Neural cell (in vitro differentiated cells): ENCODE measurements at regions not wholly inside any gene's neighbourhood (a gene's known extent, or its start where the extent isn't known, plus 50 kb on each side); places are given as distances from the start of the nearest gene placed in this dataset.

ENCODE experiments used
- H2AFZ ChIP-seq: fragments of 200-600, 300-800 bp; sonication (generic), shearing (Covaris generic); 2 replicates; pipeline ENCODE4 v1.6.0; 2014; ENCODE audit warnings: low read depth, mild to moderate bottlenecking, antibody characterized with exemption, low read length, moderate library complexity
- H3F3A ChIP-seq: fragments of 200-600 bp; shearing (Covaris generic); 2 replicates; pipeline ENCODE4 v1.6.1; 2016; ENCODE audit warnings: mild to moderate bottlenecking, moderate library complexity, mixed read lengths, antibody characterized with exemption, low read length; ENCODE audit not compliant: insufficient read depth, poor library complexity, severe bottlenecking
- H3K27ac ChIP-seq: fragments of 200-600, 300-800 bp; sonication (generic), shearing (Covaris generic); 2 replicates; pipeline ENCODE4 v1.5.1; 2014; ENCODE audit warnings: mild to moderate bottlenecking, low read length, moderate library complexity
- H3K27me3 ChIP-seq: fragments of 300-800, 200-600 bp; sonication (generic), shearing (Covaris generic); 2 replicates; pipeline ENCODE4 v1.6.0; 2014; ENCODE audit warnings: mild to moderate bottlenecking, low read depth, low read length, moderate library complexity; ENCODE audit not compliant: insufficient read depth
- H3K36me3 ChIP-seq: fragments of 300-800, 200-600 bp; sonication (generic), shearing (Covaris generic); 2 replicates; pipeline ENCODE4 v1.5.1; 2014; ENCODE audit warnings: mild to moderate bottlenecking, antibody characterized with exemption, low read length, moderate library complexity; ENCODE audit not compliant: insufficient read depth
- H3K4me2 ChIP-seq: fragments of 300-800, 200-600 bp; sonication (generic), shearing (Covaris generic); 2 replicates; pipeline ENCODE4 v1.6.0; 2014; ENCODE audit warnings: mild to moderate bottlenecking, low read length
- H3K4me3 ChIP-seq: fragments of 300-800, 200-600 bp; sonication (generic), shearing (Covaris generic); 2 replicates; pipeline ENCODE4 v1.5.1; 2014; ENCODE audit warnings: mild to moderate bottlenecking, low read length, moderate library complexity
- H3K79me2 ChIP-seq: fragments of 200-600 bp; shearing (Covaris generic); replicated peaks from 2 replicates; pipeline ENCODE4 v1.6.0; 2014; ENCODE audit warnings: mild to moderate bottlenecking, low read length, moderate library complexity; ENCODE audit not compliant: insufficient read depth
- H3K9ac ChIP-seq: fragments of 300-800, 200-600 bp; sonication (generic), shearing (Covaris generic); 2 replicates; pipeline ENCODE4 v1.6.1; 2016; ENCODE audit warnings: mild to moderate bottlenecking, low read length, mixed read lengths
- H3K9me2 ChIP-seq: fragments of 200-600 bp; shearing (Covaris generic); 2 replicates; pipeline ENCODE4 v1.6.1; 2016; ENCODE audit warnings: mild to moderate bottlenecking, low read length, mixed read lengths; ENCODE audit not compliant: insufficient read depth
- H3K9me3 ChIP-seq: fragments of 200-600, 300-800 bp; sonication (generic), shearing (Covaris generic); 2 replicates; pipeline ENCODE4 v1.6.1; 2016; ENCODE audit warnings: mild to moderate bottlenecking, mixed run types, low read length, moderate library complexity, mixed read lengths
- H4K20me1 ChIP-seq: fragments of 200-600 bp; shearing (Covaris generic); 2 replicates; pipeline ENCODE4 v1.6.1; 2016; ENCODE audit warnings: mild to moderate bottlenecking, mixed run types; ENCODE audit not compliant: insufficient read depth
- EP300 ChIP-seq: fragments of 450-650 bp; conservative IDR thresholded peaks from 2 replicates; pipeline ENCODE4 v1.6.1; 2014; ENCODE audit warnings: antibody characterized with exemption, mild to moderate bottlenecking, moderate library complexity; ENCODE audit not compliant: poor library complexity, severe bottlenecking
- EZH2 ChIP-seq: fragments of 200-600, 300-800 bp; shearing (Covaris generic), sonication (generic); IDR thresholded peaks from 2 replicates; pipeline ENCODE4 v1.6.1; 2014; ENCODE audit warnings: antibody characterized with exemption, low read length, borderline replicate concordance, mild to moderate bottlenecking; ENCODE audit not compliant: insufficient read depth, poor library complexity, severe bottlenecking
- MXI1 ChIP-seq: fragments of 450-650 bp; conservative IDR thresholded peaks from 2 replicates; pipeline ENCODE4 v1.6.1; 2014; ENCODE audit warnings: antibody characterized with exemption, mild to moderate bottlenecking; ENCODE audit not compliant: poor library complexity, severe bottlenecking
- POLR2AphosphoS5 ChIP-seq: IDR thresholded peaks from 2 replicates; pipeline ENCODE4 v1.6.1; 2012
- RAD21 ChIP-seq: fragments of 450-650 bp; conservative IDR thresholded peaks from 2 replicates; pipeline ENCODE4 v1.6.1; 2014; ENCODE audit warnings: antibody characterized with exemption, mild to moderate bottlenecking, moderate library complexity
- SMC3 ChIP-seq: fragments of 450-650 bp; conservative IDR thresholded peaks from 2 replicates; pipeline ENCODE4 v1.6.1; 2014; ENCODE audit warnings: antibody characterized with exemption, mild to moderate bottlenecking, moderate library complexity; ENCODE audit not compliant: poor library complexity
- TAF1 ChIP-seq: IDR thresholded peaks from 2 replicates; pipeline ENCODE4 v1.6.1; 2012; ENCODE audit warnings: low read depth
- TF ChIP-seq, protein P1 (sequence below): fragments of 450-650 bp; IDR thresholded peaks from 2 replicates; pipeline ENCODE4 v1.5.1; 2014; ENCODE audit warnings: antibody characterized with exemption, mild to moderate bottlenecking, moderate library complexity; ENCODE audit not compliant: poor library complexity, severe bottlenecking
- TF ChIP-seq, protein P2 (sequence below): IDR thresholded peaks from 2 replicates; pipeline ENCODE4 v1.6.1; 2012; ENCODE audit warnings: borderline replicate concordance

DNA sequence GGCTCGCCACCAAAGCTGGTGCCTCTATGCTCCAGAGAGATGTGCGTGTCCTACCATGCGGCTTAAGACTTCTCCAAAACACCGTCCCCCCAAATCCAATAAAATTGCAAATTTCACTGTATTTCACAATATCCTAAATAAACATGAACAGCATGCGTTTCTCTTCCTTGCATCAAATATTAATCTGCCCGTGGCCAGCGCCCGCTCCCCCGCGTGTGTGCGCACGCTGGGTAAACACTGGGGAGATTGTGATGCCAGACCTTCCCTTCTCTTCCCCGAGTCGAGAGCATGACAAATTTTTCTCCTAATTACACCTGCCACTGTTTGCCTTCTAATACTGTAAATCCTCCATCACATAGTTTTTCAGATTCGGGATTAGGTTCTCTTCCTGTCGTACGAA, 148.1 kb downstream of the MRM1 start:
- no peaks in the 10 kb centered on the region for H3K27me3 ChIP-seq
- H3K9me2 ChIP-seq: no peaks in the 10 kb centered on the region
- TF ChIP-seq SMC3 (no peak), EP300 (no peak), EZH2 (no peak), RAD21 (no peak), MXI1 (no peak), POLR2AphosphoS5 (no peak), TAF1 (no peak)
- TF ChIP-seq, protein P1, sequence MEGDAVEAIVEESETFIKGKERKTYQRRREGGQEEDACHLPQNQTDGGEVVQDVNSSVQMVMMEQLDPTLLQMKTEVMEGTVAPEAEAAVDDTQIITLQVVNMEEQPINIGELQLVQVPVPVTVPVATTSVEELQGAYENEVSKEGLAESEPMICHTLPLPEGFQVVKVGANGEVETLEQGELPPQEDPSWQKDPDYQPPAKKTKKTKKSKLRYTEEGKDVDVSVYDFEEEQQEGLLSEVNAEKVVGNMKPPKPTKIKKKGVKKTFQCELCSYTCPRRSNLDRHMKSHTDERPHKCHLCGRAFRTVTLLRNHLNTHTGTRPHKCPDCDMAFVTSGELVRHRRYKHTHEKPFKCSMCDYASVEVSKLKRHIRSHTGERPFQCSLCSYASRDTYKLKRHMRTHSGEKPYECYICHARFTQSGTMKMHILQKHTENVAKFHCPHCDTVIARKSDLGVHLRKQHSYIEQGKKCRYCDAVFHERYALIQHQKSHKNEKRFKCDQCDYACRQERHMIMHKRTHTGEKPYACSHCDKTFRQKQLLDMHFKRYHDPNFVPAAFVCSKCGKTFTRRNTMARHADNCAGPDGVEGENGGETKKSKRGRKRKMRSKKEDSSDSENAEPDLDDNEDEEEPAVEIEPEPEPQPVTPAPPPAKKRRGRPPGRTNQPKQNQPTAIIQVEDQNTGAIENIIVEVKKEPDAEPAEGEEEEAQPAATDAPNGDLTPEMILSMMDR: no peak
- TF ChIP-seq, protein P2, sequence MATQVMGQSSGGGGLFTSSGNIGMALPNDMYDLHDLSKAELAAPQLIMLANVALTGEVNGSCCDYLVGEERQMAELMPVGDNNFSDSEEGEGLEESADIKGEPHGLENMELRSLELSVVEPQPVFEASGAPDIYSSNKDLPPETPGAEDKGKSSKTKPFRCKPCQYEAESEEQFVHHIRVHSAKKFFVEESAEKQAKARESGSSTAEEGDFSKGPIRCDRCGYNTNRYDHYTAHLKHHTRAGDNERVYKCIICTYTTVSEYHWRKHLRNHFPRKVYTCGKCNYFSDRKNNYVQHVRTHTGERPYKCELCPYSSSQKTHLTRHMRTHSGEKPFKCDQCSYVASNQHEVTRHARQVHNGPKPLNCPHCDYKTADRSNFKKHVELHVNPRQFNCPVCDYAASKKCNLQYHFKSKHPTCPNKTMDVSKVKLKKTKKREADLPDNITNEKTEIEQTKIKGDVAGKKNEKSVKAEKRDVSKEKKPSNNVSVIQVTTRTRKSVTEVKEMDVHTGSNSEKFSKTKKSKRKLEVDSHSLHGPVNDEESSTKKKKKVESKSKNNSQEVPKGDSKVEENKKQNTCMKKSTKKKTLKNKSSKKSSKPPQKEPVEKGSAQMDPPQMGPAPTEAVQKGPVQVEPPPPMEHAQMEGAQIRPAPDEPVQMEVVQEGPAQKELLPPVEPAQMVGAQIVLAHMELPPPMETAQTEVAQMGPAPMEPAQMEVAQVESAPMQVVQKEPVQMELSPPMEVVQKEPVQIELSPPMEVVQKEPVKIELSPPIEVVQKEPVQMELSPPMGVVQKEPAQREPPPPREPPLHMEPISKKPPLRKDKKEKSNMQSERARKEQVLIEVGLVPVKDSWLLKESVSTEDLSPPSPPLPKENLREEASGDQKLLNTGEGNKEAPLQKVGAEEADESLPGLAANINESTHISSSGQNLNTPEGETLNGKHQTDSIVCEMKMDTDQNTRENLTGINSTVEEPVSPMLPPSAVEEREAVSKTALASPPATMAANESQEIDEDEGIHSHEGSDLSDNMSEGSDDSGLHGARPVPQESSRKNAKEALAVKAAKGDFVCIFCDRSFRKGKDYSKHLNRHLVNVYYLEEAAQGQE: no peak
- no peaks in the 10 kb centered on the region for H4K20me1 ChIP-seq
- H3K79me2 ChIP-seq: no peaks in the 10 kb centered on the region
- H3K9ac ChIP-seq: no peak overlapping the region
- H3K36me3 ChIP-seq: no peaks in the 10 kb centered on the region
- H3F3A ChIP-seq: no peaks in the 10 kb centered on the region
- H2AFZ ChIP-seq: no peak overlapping the region
- H3K9me3 ChIP-seq: no peaks in the 10 kb centered on the region
- no peak overlapping the region for H3K4me2 ChIP-seq
- no peak overlapping the region for H3K4me3 ChIP-seq
- no peak overlapping the region for H3K27ac ChIP-seq

DNA sequence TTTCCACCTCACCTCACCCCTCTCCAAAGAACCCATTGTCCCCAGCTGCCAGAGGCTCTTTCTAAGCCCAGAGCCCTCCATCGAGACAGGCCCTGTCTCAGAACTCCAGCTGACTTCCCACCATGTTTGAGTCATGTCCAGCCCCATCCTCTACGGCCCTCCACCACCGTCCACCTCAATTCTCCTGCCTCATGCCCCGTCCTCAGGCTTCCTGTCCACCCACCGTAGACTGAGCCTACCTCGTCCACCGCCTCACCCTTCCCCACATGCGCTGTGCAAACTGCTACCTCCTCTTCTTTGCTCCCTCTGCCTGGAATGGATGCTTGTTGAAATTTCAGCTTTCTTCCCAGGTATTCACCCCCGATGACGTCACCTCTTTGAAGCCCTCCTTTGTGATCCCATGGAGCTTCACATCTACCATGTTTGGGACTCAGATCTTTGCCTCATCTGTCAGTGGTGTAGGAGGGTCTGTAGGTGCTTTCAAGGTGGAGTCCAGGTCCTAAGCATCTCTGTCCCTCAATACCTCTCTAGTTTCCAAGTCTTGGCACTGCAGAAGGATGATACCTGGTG, 149.0 kb downstream of the MRM1 start:
- Histone ChIP-seq H3K27me3 (no peaks in the 10 kb centered on the region), H4K20me1 (no peaks in the 10 kb centered on the region)

More for the DNA sequence above, 149.0 kb downstream of the MRM1 start:
- Histone ChIP-seq H3K4me2 (no peak overlapping the region), H3K4me3 (no peak overlapping the region), H3K36me3 (no peaks in the 10 kb centered on the region), H3K27ac (no peak overlapping the region), H3K9me3 (no peaks in the 10 kb centered on the region), H2AFZ (no peak overlapping the region), H3K9ac (no peak overlapping the region), H3F3A (no peaks in the 10 kb centered on the region), H3K79me2 (no peaks in the 10 kb centered on the region), H3K9me2 (no peaks in the 10 kb centered on the region)
- TF ChIP-seq RAD21: no peak
- TF ChIP-seq MXI1: no peak
- no peak for TF ChIP-seq EP300
- TF ChIP-seq, protein P2: no peak
- no peak for TF ChIP-seq SMC3
- TF ChIP-seq, protein P1: no peak
- TF ChIP-seq TAF1: no peak
- no peak for TF ChIP-seq POLR2AphosphoS5
- TF ChIP-seq EZH2: no peak
